H9 (cell line): ENCODE measurements at regions not wholly inside any gene's neighbourhood (a gene's known extent, or its start where the extent isn't known, plus 50 kb on each side); places are given as distances from the start of the nearest gene placed in this dataset.

Source experiments
- DNase-seq: peaks from one replicate; pipeline ENCODE4 v3.0.0-alpha.2; 2017
- H2AFZ ChIP-seq: one replicate; pipeline ENCODE4 v1.6.1; 2013; ENCODE audit warnings: mild to moderate bottlenecking, low read length, control low read depth, moderate library complexity
- H2AK5ac ChIP-seq: 2 replicates; pipeline ENCODE4 v1.6.1; 2013; ENCODE audit warnings: low read length, control low read depth, mixed read lengths; ENCODE audit not compliant: insufficient read length
- H2BK120ac ChIP-seq: one replicate; pipeline ENCODE4 v1.6.1; 2013; ENCODE audit warnings: low read depth, mild to moderate bottlenecking, low read length, control low read depth, inconsistent platforms; ENCODE audit not compliant: poor library complexity, severe bottlenecking
- H2BK12ac ChIP-seq: 2 replicates; pipeline ENCODE4 v1.6.1; 2013; ENCODE audit warnings: low read length, control low read depth, mixed read lengths, low read depth; ENCODE audit not compliant: insufficient read length
- H2BK15ac ChIP-seq: 2 replicates; pipeline ENCODE4 v1.6.1; 2013; ENCODE audit warnings: low read depth, low read length, control low read depth
- H2BK20ac ChIP-seq: one replicate; pipeline ENCODE4 v1.6.1; 2013; ENCODE audit warnings: low read depth, mild to moderate bottlenecking, low read length, control low read depth, inconsistent platforms; ENCODE audit not compliant: poor library complexity, severe bottlenecking
- H2BK5ac ChIP-seq: 2 replicates; pipeline ENCODE4 v1.6.1; 2013; ENCODE audit warnings: low read length, control low read depth, mixed read lengths; ENCODE audit not compliant: insufficient read length
- H3K14ac ChIP-seq: 2 replicates; pipeline ENCODE4 v1.6.1; 2013; ENCODE audit warnings: low read length, control low read depth; ENCODE audit not compliant: insufficient read depth
- H3K18ac ChIP-seq: 2 replicates; pipeline ENCODE4 v1.6.1; 2013; ENCODE audit warnings: low read depth, mild to moderate bottlenecking, mixed read lengths, low read length, control low read depth; ENCODE audit not compliant: insufficient read length
- H3K23ac ChIP-seq: 2 replicates; pipeline ENCODE4 v1.6.1; 2013; ENCODE audit warnings: low read length, control low read depth, mixed read lengths, low read depth; ENCODE audit not compliant: insufficient read length
- H3K23me2 ChIP-seq: 2 replicates; pipeline ENCODE4 v1.6.1; 2013; ENCODE audit warnings: low read depth, mild to moderate bottlenecking, mixed read lengths, low read length, control low read depth; ENCODE audit not compliant: insufficient read length, poor library complexity, severe bottlenecking
- H3K27ac ChIP-seq: 2 replicates; pipeline ENCODE4 v1.5.1; 2013; ENCODE audit warnings: low read length, control low read depth, mixed read lengths, low read depth; ENCODE audit not compliant: insufficient read length
- H3K27me3 ChIP-seq: 2 replicates; pipeline ENCODE4 v1.6.1; 2013; ENCODE audit warnings: low read length, control low read depth, inconsistent platforms; ENCODE audit not compliant: insufficient read depth
- H3K4ac ChIP-seq: 2 replicates; pipeline ENCODE4 v1.6.1; 2013; ENCODE audit warnings: low read depth, mild to moderate bottlenecking, control low read depth, inconsistent platforms, low read length, moderate library complexity
- H3K4me1 ChIP-seq: 2 replicates; pipeline ENCODE4 v1.6.1; 2013; ENCODE audit warnings: low read length, control low read depth, inconsistent platforms; ENCODE audit not compliant: insufficient read depth
- H3K4me2 ChIP-seq: 2 replicates; pipeline ENCODE4 v1.6.1; 2013; ENCODE audit warnings: low read length, control low read depth, mixed read lengths; ENCODE audit not compliant: insufficient read length, insufficient read depth
- H3K56ac ChIP-seq: 2 replicates; pipeline ENCODE4 v1.6.1; 2013; ENCODE audit warnings: low read depth, mild to moderate bottlenecking, mixed read lengths, low read length, control low read depth; ENCODE audit not compliant: insufficient read length
- H3K79me1 ChIP-seq: 2 replicates; pipeline ENCODE4 v1.6.1; 2013; ENCODE audit warnings: low read depth, mild to moderate bottlenecking, moderate library complexity, low read length, control low read depth, inconsistent platforms; ENCODE audit not compliant: insufficient read depth, poor library complexity, severe bottlenecking
- H3K79me2 ChIP-seq: 2 replicates; pipeline ENCODE4 v1.6.1; 2013; ENCODE audit warnings: low read length, control low read depth, inconsistent platforms; ENCODE audit not compliant: insufficient read depth
- H3K9ac ChIP-seq: 2 replicates; pipeline ENCODE4 v1.6.1; 2013; ENCODE audit warnings: low read length, control low read depth, mixed read lengths; ENCODE audit not compliant: insufficient read length; ENCODE audit errors: extremely low read depth
- H3K9me3 ChIP-seq: one replicate; pipeline ENCODE4 v1.6.1; 2013; ENCODE audit warnings: low read depth, low read length, inconsistent platforms; ENCODE audit not compliant: control insufficient read depth
- H3T11ph ChIP-seq: one replicate; pipeline ENCODE4 v1.6.1; 2013; ENCODE audit warnings: mild to moderate bottlenecking, low read length, control low read depth, inconsistent platforms
- H4K20me1 ChIP-seq: one replicate; pipeline ENCODE4 v1.6.1; 2013; ENCODE audit not compliant: control insufficient read depth, insufficient read length, insufficient read depth
- H4K5ac ChIP-seq: 2 replicates; pipeline ENCODE4 v1.6.1; 2013; ENCODE audit warnings: low read depth, mild to moderate bottlenecking, mixed read lengths, low read length, control low read depth; ENCODE audit not compliant: insufficient read length
- H4K8ac ChIP-seq: replicated peaks from 2 replicates; pipeline ENCODE4 v1.6.1; 2013; ENCODE audit warnings: low read length, control low read depth, mixed read lengths, low read depth; ENCODE audit not compliant: insufficient read length
- H4K91ac ChIP-seq: 2 replicates; pipeline ENCODE4 v1.6.1; 2013; ENCODE audit warnings: low read depth, mild to moderate bottlenecking, moderate library complexity, mixed read lengths, low read length, control low read depth; ENCODE audit not compliant: insufficient read length
- H3K27ac Mint-ChIP-seq, 3 experiments: 2 replicates in 2 of 3; 3 replicates in 1 of 3; pipeline ENCODE4 v1.8.0; 2020 to 2021; ENCODE audit warnings: mixed read lengths in 3 of 3, mild to moderate bottlenecking in 1 of 3, moderate library complexity in 1 of 3
- H3K27me3 Mint-ChIP-seq: 2 replicates; pipeline ENCODE4 v1.8.0; 2021; ENCODE audit warnings: low read depth, mild to moderate bottlenecking, moderate library complexity, mixed read lengths
- H3K36me3 Mint-ChIP-seq, 3 experiments: 2 replicates in 2 of 3; 3 replicates in 1 of 3; pipeline ENCODE4 v1.8.0; 2020 to 2021; ENCODE audit warnings: low read depth in 3 of 3, mixed read lengths in 3 of 3; ENCODE audit not compliant: insufficient read depth in 1 of 3
- H3K4me1 Mint-ChIP-seq, 2 experiments: 2 replicates each; pipeline ENCODE4 v1.8.0; 2020; ENCODE audit warnings: mixed read lengths in 2 of 2
- H3K4me3 Mint-ChIP-seq, 2 experiments: 2 replicates in 1 of 2; 3 replicates in 1 of 2; pipeline ENCODE4 v1.8.0; 2020 to 2021; ENCODE audit warnings: mild to moderate bottlenecking in 2 of 2, mixed read lengths in 2 of 2, moderate library complexity in 1 of 2
- H3K9me3 Mint-ChIP-seq, 2 experiments: 2 replicates in 1 of 2; 3 replicates in 1 of 2; pipeline ENCODE4 v1.8.0; 2020; ENCODE audit warnings: mild to moderate bottlenecking in 2 of 2, mixed read lengths in 2 of 2, moderate library complexity in 1 of 2
- WGBS: extraction: QIAGEN DNeasy Blood & Tissue Kit; methylation state at CpG from one replicate; pipeline ENCODE4 v1.1.7; 2013; ENCODE audit warnings: missing lambda C conversion rate, low lambda C conversion rate, mixed read lengths; ENCODE audit not compliant: insufficient read length; ENCODE audit errors: extremely low coverage; 5-methylcytosine and 5-hydroxymethylcytosine counted together
- TF ChIP-seq, protein P1 (sequence below): fragments of 200-600 bp; sonication (generic); conservative IDR thresholded peaks from 3 replicates; pipeline ENCODE4 v1.8.0; 2021; ENCODE audit warnings: antibody characterized with exemption, mild to moderate bottlenecking

DNA sequence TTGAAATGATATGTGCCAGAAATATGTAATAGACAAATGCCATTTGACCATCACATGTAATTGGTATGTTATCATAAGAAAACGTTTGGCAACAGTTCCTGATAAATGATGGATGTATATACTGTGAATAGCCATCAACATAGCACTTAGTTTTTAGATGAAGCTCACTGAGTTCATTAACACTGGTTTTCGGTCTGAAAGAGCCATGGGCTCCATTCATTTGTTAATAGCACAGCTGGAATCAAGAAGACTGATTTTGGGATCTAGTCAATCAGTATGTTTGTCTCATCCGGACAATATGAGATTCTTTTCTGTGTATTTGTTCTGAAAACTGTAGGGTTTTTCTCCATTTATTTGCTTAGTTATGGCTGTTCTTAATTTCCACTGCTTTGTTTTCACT is 413.5 kb upstream of the CLINT1 start:
- Histone ChIP-seq H3K23me2 (peaks cover 3% of the 10 kb centered on the region), H3K18ac (no peak overlapping the region), H2AFZ (no peak overlapping the region), H3K79me2 (no peaks in the 10 kb centered on the region), H3K27me3 (no peaks in the 10 kb centered on the region), H3K4me1 (peaks cover 3% of the 10 kb centered on the region; the same call in 1 of the 2 replicates), H3K9me3 (no peaks in the 10 kb centered on the region), H2BK20ac (no peak overlapping the region), H3K56ac (no peak overlapping the region), H3K4ac (no peak overlapping the region), H3K79me1 (no peaks in the 10 kb centered on the region), H3K23ac (no peak overlapping the region), H2BK15ac (no peak overlapping the region), H3K9ac (no peak overlapping the region), H4K5ac (no peak overlapping the region), H2BK120ac (no peak overlapping the region), H3K14ac (no peak overlapping the region), H2BK12ac (no peak overlapping the region), H2BK5ac (no peak overlapping the region), H4K20me1 (no peaks in the 10 kb centered on the region), H3K4me2 (no peak overlapping the region), H3K27ac (no peak overlapping the region), H4K91ac (no peak overlapping the region), H3T11ph (no peak overlapping the region), H4K8ac (no peak overlapping the region), H2AK5ac (no peak overlapping the region)
- Mint-ChIP-seq H3K4me3 (0 out of 5 replicates have a peak overlapping the region, but pooled peaks of 1 of the 2 experiments have one; percentile 2), H3K27me3 (peaks cover 3% of the 10 kb centered on the region; the same call in 1 of the 2 replicates), H3K27ac (peak overlapping the region in 2 of 3 experiments; percentile 60 to 91; a peak in 4 of 7 replicates), H3K36me3 (no peaks in the 10 kb centered on the region; a peak in 2 of 7 replicates), H3K4me1 (peaks cover 23 to 31% of the 10 kb centered on the region in 2 experiments), H3K9me3 (no peaks in the 10 kb centered on the region; a peak in 1 of 5 replicates)
- DNase-seq: no peak
- TF ChIP-seq, protein P1, sequence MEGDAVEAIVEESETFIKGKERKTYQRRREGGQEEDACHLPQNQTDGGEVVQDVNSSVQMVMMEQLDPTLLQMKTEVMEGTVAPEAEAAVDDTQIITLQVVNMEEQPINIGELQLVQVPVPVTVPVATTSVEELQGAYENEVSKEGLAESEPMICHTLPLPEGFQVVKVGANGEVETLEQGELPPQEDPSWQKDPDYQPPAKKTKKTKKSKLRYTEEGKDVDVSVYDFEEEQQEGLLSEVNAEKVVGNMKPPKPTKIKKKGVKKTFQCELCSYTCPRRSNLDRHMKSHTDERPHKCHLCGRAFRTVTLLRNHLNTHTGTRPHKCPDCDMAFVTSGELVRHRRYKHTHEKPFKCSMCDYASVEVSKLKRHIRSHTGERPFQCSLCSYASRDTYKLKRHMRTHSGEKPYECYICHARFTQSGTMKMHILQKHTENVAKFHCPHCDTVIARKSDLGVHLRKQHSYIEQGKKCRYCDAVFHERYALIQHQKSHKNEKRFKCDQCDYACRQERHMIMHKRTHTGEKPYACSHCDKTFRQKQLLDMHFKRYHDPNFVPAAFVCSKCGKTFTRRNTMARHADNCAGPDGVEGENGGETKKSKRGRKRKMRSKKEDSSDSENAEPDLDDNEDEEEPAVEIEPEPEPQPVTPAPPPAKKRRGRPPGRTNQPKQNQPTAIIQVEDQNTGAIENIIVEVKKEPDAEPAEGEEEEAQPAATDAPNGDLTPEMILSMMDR: no peak
- WGBS: no CpG with 5 or more reads among the region's 3 CpGs
